H1 (cell line): ENCODE measurements at regions not wholly inside any gene's neighbourhood (a gene's known extent, or its start where the extent isn't known, plus 50 kb on each side); places are given as distances from the start of the nearest gene placed in this dataset.

Experiments
- BACH1 ChIP-seq: IDR thresholded peaks from 2 replicates; pipeline ENCODE4 v1.6.1; 2012; ENCODE audit warnings: low read length, improper control_type of control experiment
- CBX8 ChIP-seq: fragments of 300-800, 300-1000 bp; sonication (generic); IDR thresholded peaks from 2 replicates; pipeline ENCODE4 v1.7.1; 2016; ENCODE audit warnings: low read depth, low read length, borderline replicate concordance
- CEBPB ChIP-seq: IDR thresholded peaks from 2 replicates; pipeline ENCODE4 v1.6.1; 2012; ENCODE audit warnings: low read depth, low read length
- GTF2F1 ChIP-seq: IDR thresholded peaks from 2 replicates; pipeline ENCODE4 v1.6.1; 2012; ENCODE audit warnings: low read depth, low read length, improper control_type of control experiment, borderline replicate concordance
- POLR2AphosphoS5 ChIP-seq: IDR thresholded peaks from 2 replicates; pipeline ENCODE4 v1.6.1; 2011; ENCODE audit warnings: low read depth, low read length
- RXRA ChIP-seq: IDR thresholded peaks from 2 replicates; pipeline ENCODE4 v1.6.1; 2011; ENCODE audit warnings: low read depth, mild to moderate bottlenecking, low read length, moderate library complexity; ENCODE audit not compliant: insufficient read depth
- SIN3A ChIP-seq, 2 experiments: IDR thresholded peaks in 1 of 2; conservative IDR thresholded peaks in 1 of 2; 2 replicates each; pipeline ENCODE4 v1.6.1; 2011 to 2012; ENCODE audit warnings: low read length in 2 of 2, improper control_type of control experiment in 1 of 2, low read depth in 1 of 2, mild to moderate bottlenecking in 1 of 2
- SIX5 ChIP-seq: IDR thresholded peaks from 2 replicates; pipeline ENCODE4 v1.6.1; 2011; ENCODE audit warnings: mild to moderate bottlenecking, low read depth, low read length
- SRF ChIP-seq: IDR thresholded peaks from 2 replicates; pipeline ENCODE4 v1.6.1; 2011; ENCODE audit warnings: mild to moderate bottlenecking, low read depth, low read length, moderate library complexity
- TAF7 ChIP-seq: optimal IDR thresholded peaks from 2 replicates; pipeline ENCODE3; 2011; ENCODE audit warnings: low read depth, mild to moderate bottlenecking, inconsistent platforms, low read length, moderate library complexity, borderline replicate concordance
- TBP ChIP-seq: IDR thresholded peaks from 2 replicates; pipeline ENCODE4 v1.6.1; 2011; ENCODE audit warnings: low read depth, low read length, improper control_type of control experiment
- TF ChIP-seq, protein P1 (sequence below): fragments of 300-600 bp; sonication (generic); IDR thresholded peaks from 2 replicates; pipeline ENCODE4 v1.7.1; 2012; ENCODE audit warnings: low read length, moderate library complexity, mild to moderate bottlenecking, inconsistent platforms; ENCODE audit not compliant: insufficient replicate concordance

DNA sequence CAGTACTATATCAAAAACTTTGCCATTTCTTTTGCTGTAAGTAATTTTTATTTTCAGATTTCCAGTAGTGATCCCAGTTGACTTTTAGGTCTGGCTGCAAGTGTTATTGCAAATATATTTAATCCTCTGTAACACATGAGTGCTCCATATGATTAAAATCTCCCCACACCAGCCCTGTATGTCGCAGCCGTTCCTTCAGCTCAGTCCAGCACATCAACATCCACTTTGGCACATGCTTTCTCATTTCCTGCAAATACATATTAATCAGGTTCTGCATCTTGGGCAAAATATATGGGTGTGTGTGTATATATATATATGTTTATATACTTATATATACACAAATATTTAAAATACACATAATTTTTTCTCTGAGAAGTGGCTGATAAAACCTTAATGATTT is 919.5 kb downstream of the JRKL start (continued):
- TF ChIP-seq, protein P1, sequence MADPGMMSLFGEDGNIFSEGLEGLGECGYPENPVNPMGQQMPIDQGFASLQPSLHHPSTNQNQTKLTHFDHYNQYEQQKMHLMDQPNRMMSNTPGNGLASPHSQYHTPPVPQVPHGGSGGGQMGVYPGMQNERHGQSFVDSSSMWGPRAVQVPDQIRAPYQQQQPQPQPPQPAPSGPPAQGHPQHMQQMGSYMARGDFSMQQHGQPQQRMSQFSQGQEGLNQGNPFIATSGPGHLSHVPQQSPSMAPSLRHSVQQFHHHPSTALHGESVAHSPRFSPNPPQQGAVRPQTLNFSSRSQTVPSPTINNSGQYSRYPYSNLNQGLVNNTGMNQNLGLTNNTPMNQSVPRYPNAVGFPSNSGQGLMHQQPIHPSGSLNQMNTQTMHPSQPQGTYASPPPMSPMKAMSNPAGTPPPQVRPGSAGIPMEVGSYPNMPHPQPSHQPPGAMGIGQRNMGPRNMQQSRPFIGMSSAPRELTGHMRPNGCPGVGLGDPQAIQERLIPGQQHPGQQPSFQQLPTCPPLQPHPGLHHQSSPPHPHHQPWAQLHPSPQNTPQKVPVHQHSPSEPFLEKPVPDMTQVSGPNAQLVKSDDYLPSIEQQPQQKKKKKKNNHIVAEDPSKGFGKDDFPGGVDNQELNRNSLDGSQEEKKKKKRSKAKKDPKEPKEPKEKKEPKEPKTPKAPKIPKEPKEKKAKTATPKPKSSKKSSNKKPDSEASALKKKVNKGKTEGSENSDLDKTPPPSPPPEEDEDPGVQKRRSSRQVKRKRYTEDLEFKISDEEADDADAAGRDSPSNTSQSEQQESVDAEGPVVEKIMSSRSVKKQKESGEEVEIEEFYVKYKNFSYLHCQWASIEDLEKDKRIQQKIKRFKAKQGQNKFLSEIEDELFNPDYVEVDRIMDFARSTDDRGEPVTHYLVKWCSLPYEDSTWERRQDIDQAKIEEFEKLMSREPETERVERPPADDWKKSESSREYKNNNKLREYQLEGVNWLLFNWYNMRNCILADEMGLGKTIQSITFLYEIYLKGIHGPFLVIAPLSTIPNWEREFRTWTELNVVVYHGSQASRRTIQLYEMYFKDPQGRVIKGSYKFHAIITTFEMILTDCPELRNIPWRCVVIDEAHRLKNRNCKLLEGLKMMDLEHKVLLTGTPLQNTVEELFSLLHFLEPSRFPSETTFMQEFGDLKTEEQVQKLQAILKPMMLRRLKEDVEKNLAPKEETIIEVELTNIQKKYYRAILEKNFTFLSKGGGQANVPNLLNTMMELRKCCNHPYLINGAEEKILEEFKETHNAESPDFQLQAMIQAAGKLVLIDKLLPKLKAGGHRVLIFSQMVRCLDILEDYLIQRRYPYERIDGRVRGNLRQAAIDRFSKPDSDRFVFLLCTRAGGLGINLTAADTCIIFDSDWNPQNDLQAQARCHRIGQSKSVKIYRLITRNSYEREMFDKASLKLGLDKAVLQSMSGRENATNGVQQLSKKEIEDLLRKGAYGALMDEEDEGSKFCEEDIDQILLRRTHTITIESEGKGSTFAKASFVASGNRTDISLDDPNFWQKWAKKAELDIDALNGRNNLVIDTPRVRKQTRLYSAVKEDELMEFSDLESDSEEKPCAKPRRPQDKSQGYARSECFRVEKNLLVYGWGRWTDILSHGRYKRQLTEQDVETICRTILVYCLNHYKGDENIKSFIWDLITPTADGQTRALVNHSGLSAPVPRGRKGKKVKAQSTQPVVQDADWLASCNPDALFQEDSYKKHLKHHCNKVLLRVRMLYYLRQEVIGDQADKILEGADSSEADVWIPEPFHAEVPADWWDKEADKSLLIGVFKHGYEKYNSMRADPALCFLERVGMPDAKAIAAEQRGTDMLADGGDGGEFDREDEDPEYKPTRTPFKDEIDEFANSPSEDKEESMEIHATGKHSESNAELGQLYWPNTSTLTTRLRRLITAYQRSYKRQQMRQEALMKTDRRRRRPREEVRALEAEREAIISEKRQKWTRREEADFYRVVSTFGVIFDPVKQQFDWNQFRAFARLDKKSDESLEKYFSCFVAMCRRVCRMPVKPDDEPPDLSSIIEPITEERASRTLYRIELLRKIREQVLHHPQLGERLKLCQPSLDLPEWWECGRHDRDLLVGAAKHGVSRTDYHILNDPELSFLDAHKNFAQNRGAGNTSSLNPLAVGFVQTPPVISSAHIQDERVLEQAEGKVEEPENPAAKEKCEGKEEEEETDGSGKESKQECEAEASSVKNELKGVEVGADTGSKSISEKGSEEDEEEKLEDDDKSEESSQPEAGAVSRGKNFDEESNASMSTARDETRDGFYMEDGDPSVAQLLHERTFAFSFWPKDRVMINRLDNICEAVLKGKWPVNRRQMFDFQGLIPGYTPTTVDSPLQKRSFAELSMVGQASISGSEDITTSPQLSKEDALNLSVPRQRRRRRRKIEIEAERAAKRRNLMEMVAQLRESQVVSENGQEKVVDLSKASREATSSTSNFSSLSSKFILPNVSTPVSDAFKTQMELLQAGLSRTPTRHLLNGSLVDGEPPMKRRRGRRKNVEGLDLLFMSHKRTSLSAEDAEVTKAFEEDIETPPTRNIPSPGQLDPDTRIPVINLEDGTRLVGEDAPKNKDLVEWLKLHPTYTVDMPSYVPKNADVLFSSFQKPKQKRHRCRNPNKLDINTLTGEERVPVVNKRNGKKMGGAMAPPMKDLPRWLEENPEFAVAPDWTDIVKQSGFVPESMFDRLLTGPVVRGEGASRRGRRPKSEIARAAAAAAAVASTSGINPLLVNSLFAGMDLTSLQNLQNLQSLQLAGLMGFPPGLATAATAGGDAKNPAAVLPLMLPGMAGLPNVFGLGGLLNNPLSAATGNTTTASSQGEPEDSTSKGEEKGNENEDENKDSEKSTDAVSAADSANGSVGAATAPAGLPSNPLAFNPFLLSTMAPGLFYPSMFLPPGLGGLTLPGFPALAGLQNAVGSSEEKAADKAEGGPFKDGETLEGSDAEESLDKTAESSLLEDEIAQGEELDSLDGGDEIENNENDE, result no peak
- TF ChIP-seq POLR2AphosphoS5 (no peak), TBP (no peak), GTF2F1 (no peak), RXRA (no peak), BACH1 (no peak), TAF7 (no peak), CBX8 (no peak), SIN3A (conservative IDR thresholded peaks at IDR 0.05 in 1 of 2, IDR thresholded peaks at IDR 0.05 in 1 of 2; ENCODE audit: low read depth in 1 of 2, low read length in 2 of 2) (no peak), CEBPB (no peak), SRF (no peak), SIX5 (no peak)
- TF ChIP-seq, all 59 proteins: peak for 0
